ENCODE measurements at regions not wholly inside any gene's neighbourhood (a gene's known extent, or its start where the extent isn't known, plus 50 kb on each side); places are given as distances from the start of the nearest gene placed in this dataset.
"Not testable (repeated sequence)": the region's sequence is repeated elsewhere in the genome, so short reads cannot be mapped to it uniquely, and the experiment has no call there.

GRCh38 chr5:145473042-145473642 is 362.0 kb downstream of the PRELID2 start:
- no peak overlapping the region for H3K4me3 Mint-ChIP-seq
- peaks cover 9% of the 10 kb centered on the region for H3K9me3 Mint-ChIP-seq
- no peaks in the 10 kb centered on the region for H3K27me3 Mint-ChIP-seq
- H3K4me1 Mint-ChIP-seq: no peaks in the 10 kb centered on the region
- H3K27ac Mint-ChIP-seq: no peak overlapping the region
- H3K36me3 Mint-ChIP-seq: no peaks in the 10 kb centered on the region

- H3K27ac Mint-ChIP-seq: no peak overlapping the region
- H3K36me3 Mint-ChIP-seq: no peaks in the 10 kb centered on the region
- H3K27me3 Mint-ChIP-seq: no peaks in the 10 kb centered on the region
- H3K9me3 Mint-ChIP-seq: peaks cover 11% of the 10 kb centered on the region
- H3K4me1 Mint-ChIP-seq: no peaks in the 10 kb centered on the region
- H3K4me3 Mint-ChIP-seq: no peak overlapping the region
These were observed 363.1 kb downstream of the PRELID2 start for GRCh38 chr5:145471831-145472612.

DNA sequence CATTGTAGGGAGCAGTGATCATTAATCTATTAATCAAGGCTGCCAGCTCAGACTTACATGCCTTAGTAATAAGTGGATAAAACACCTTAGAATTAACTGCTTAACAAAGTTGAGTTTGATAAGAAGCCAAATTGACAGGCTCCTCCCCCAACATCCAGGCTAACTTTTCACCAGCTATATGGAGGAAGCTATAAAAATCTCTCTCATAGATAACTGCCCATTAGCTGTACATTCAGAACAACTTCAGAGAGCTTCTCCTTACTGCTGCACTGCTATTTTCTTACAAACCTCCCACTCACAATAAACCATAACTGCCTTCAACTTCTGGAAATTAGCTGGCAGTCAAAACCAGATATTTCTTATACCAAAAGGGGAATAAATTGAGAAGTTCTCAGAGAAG is 364.1 kb downstream of the PRELID2 start:
- H3K27ac Mint-ChIP-seq: no peak overlapping the region
- H3K4me3 Mint-ChIP-seq: no peak overlapping the region
- H3K4me1 Mint-ChIP-seq: no peaks in the 10 kb centered on the region
- no peaks in the 10 kb centered on the region for H3K36me3 Mint-ChIP-seq
- H3K9me3 Mint-ChIP-seq: peaks cover 15% of the 10 kb centered on the region
- H3K27me3 Mint-ChIP-seq: no peaks in the 10 kb centered on the region

- H3K36me3 Mint-ChIP-seq: no peaks in the 10 kb centered on the region
- H3K27me3 Mint-ChIP-seq: no peaks in the 10 kb centered on the region
- no peaks in the 10 kb centered on the region for H3K4me1 Mint-ChIP-seq
- no peak overlapping the region for H3K4me3 Mint-ChIP-seq
- H3K9me3 Mint-ChIP-seq: peaks cover 15% of the 10 kb centered on the region
- no peak overlapping the region for H3K27ac Mint-ChIP-seq
These were observed 364.7 kb downstream of the PRELID2 start for GRCh38 chr5:145470396-145470979.

DNA sequence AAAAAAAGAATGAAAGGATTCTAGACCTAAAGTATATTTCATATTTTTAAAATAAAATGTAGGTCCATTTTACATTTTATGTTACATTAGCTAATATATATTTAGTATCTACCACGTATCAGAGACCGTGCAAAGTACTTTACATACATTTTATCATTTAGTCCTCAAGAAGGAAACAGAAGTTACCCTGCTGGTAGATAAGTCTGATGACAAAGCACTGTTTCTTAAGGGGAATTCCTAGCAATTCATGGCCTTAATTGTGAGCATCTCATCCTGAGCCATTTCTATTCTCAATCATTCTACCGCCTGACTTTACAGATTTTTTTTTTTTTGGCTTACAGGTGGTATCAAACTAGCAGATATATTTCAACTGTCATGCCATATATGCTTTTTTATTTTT is 367.7 kb downstream of the PRELID2 start:
- Mint-ChIP-seq H3K4me3 (no peak overlapping the region), H3K27me3 (no peaks in the 10 kb centered on the region), H3K36me3 (no peaks in the 10 kb centered on the region), H3K9me3 (peaks cover 15% of the 10 kb centered on the region), H3K27ac (no peak overlapping the region), H3K4me1 (no peaks in the 10 kb centered on the region)

DNA sequence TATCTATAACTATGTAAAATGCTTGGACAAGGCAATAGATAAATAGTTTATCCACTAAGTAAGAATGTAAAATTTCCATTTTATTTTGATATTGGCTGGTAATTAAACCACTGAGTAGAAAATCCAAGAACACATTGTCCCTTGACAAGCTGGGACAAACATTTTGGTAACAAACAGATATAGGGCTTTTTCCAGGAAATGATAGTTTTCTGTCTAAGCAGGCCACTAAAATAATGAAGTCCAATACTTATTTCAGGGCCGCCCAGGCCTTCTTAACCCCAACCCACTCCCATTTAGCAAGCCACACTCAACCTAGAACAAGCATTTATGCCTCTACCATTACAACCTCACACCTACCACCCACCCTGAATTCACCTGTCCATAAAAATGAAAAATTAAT is 368.6 kb downstream of the PRELID2 start:
- no peaks in the 10 kb centered on the region for H3K4me1 Mint-ChIP-seq
- H3K9me3 Mint-ChIP-seq: peaks cover 12% of the 10 kb centered on the region
- H3K27ac Mint-ChIP-seq: no peak overlapping the region
- no peaks in the 10 kb centered on the region for H3K27me3 Mint-ChIP-seq
- H3K4me3 Mint-ChIP-seq: no peak overlapping the region
- H3K36me3 Mint-ChIP-seq: no peaks in the 10 kb centered on the region

GRCh38 chr5:145465474-145466263 is 369.5 kb downstream of the PRELID2 start:
- H3K27ac Mint-ChIP-seq: no peak overlapping the region
- no peaks in the 10 kb centered on the region for H3K4me1 Mint-ChIP-seq
- H3K4me3 Mint-ChIP-seq: no peak overlapping the region
- H3K27me3 Mint-ChIP-seq: no peaks in the 10 kb centered on the region
- H3K9me3 Mint-ChIP-seq: peaks cover 5% of the 10 kb centered on the region
- no peaks in the 10 kb centered on the region for H3K36me3 Mint-ChIP-seq

- no peak overlapping the region for H3K27ac Mint-ChIP-seq
- H3K27me3 Mint-ChIP-seq: no peaks in the 10 kb centered on the region
- H3K4me3 Mint-ChIP-seq: no peak overlapping the region
- H3K36me3 Mint-ChIP-seq: no peaks in the 10 kb centered on the region
- peaks cover 5% of the 10 kb centered on the region for H3K9me3 Mint-ChIP-seq
- no peaks in the 10 kb centered on the region for H3K4me1 Mint-ChIP-seq
These were observed 371.0 kb downstream of the PRELID2 start for GRCh38 chr5:145464171-145464570.

GRCh38 chr5:145463634-145464033 is 371.5 kb downstream of the PRELID2 start:
- Mint-ChIP-seq H3K4me3 (no peak overlapping the region), H3K27ac (no peak overlapping the region), H3K36me3 (no peaks in the 10 kb centered on the region), H3K9me3 (peaks cover 5% of the 10 kb centered on the region), H3K27me3 (no peaks in the 10 kb centered on the region), H3K4me1 (no peaks in the 10 kb centered on the region)

DNA sequence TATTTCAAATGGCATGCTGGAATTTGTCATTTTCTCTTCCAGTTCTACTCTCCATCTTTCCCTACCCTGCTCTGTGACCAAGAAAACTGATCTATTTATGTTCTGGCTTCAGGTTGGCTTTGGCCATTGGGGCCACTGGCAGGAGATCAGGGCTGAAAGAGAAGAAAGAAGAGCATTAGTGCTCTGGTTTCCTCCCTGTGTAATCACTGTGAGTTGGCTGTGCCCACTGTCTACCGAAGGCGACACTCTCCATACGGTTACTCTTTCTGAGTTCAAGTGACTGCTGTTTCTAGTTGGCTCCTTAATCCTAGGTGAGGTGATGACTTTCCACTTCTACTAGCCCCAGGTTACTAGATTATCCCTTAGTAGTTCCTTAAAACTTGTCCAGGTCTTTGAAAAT is 372.6 kb downstream of the PRELID2 start:
- Mint-ChIP-seq H3K4me3 (no peak overlapping the region), H3K9me3 (peaks cover 5% of the 10 kb centered on the region), H3K4me1 (no peaks in the 10 kb centered on the region), H3K36me3 (no peaks in the 10 kb centered on the region), H3K27me3 (no peaks in the 10 kb centered on the region), H3K27ac (no peak overlapping the region)

GRCh38 chr5:145450286-145450885 is 384.8 kb downstream of the PRELID2 start:
- no peaks in the 10 kb centered on the region for H3K4me1 Mint-ChIP-seq
- H3K36me3 Mint-ChIP-seq: no peaks in the 10 kb centered on the region
- H3K27me3 Mint-ChIP-seq: no peaks in the 10 kb centered on the region
- H3K4me3 Mint-ChIP-seq: no peak overlapping the region
- H3K27ac Mint-ChIP-seq: no peak overlapping the region
- no peaks in the 10 kb centered on the region for H3K9me3 Mint-ChIP-seq

- Mint-ChIP-seq H3K27me3 (no peaks in the 10 kb centered on the region), H3K9me3 (no peaks in the 10 kb centered on the region), H3K4me3 (no peak overlapping the region)
These were observed 385.3 kb downstream of the PRELID2 start for GRCh38 chr5:145449794-145450193.

DNA sequence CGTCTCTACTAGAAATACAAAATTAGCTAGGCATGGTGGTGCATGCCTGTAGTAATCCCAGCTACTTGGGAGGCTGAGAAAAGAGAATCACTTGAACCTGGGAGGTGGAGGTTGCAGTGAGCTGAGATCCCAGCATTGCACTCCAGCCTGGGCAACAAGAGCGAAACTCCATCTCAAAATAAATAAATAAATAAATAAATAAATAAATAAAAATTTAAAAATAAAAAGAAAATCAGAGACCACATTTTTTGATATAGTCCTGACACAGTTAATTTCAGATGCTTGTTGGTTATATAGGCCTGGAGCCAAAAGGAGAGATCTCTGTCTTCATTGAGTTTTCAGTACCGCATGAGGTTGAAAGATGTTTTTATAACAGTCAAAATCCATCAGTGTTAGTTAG is 388.3 kb downstream of the PRELID2 start:
- not testable (repeated sequence) for H3K27me3 Mint-ChIP-seq, H3K4me3 Mint-ChIP-seq

More at GRCh38 chr5:145449794-145450193, 385.3 kb downstream of the PRELID2 start:
- Mint-ChIP-seq H3K27ac (no peak overlapping the region), H3K4me1 (no peaks in the 10 kb centered on the region), H3K36me3 (no peaks in the 10 kb centered on the region)

GRCh38 chr5:145446412-145446811 is 388.7 kb downstream of the PRELID2 start:
- H3K27me3 Mint-ChIP-seq: peaks cover 1% of the 10 kb centered on the region
- H3K36me3 Mint-ChIP-seq: no peaks in the 10 kb centered on the region

More for the DNA sequence above, 388.3 kb downstream of the PRELID2 start:
- H3K36me3 Mint-ChIP-seq, H3K9me3 Mint-ChIP-seq, H3K27ac Mint-ChIP-seq, H3K4me1 Mint-ChIP-seq: not testable (repeated sequence)

DNA sequence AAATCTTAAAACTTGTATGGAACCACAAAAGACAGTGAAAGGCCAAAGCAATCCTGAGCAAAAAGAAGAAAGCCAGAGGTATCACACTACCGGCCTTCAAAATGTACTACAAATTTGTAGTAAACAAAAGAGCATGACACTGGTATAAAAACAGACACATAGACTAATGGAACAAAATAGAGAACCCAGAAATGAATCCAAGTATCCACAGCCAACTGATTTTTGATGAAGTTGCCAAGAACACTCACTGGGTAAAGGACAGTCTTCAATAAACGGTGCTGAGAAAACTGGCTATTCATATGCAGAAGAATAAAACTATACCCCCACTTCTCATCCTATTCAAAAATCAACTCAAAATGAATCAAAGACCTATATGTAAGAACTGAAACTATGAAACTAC is 390.1 kb downstream of the PRELID2 start:
- no peak overlapping the region for H3K4me3 Mint-ChIP-seq
- no peaks in the 10 kb centered on the region for H3K4me1 Mint-ChIP-seq
- no peak overlapping the region for H3K27ac Mint-ChIP-seq
- no peaks in the 10 kb centered on the region for H3K9me3 Mint-ChIP-seq
- peaks cover 1% of the 10 kb centered on the region for H3K27me3 Mint-ChIP-seq
- H3K36me3 Mint-ChIP-seq: no peaks in the 10 kb centered on the region

More at GRCh38 chr5:145446412-145446811, 388.7 kb downstream of the PRELID2 start:
- no peaks in the 10 kb centered on the region for H3K9me3 Mint-ChIP-seq
- H3K27ac Mint-ChIP-seq: no peak overlapping the region
- H3K4me3 Mint-ChIP-seq: no peak overlapping the region
- H3K4me1 Mint-ChIP-seq: no peaks in the 10 kb centered on the region
